ENCODE measurements at regions not wholly inside any gene's neighbourhood (a gene's known extent, or its start where the extent isn't known, plus 50 kb on each side); places are given as distances from the start of the nearest gene placed in this dataset.

DNA sequence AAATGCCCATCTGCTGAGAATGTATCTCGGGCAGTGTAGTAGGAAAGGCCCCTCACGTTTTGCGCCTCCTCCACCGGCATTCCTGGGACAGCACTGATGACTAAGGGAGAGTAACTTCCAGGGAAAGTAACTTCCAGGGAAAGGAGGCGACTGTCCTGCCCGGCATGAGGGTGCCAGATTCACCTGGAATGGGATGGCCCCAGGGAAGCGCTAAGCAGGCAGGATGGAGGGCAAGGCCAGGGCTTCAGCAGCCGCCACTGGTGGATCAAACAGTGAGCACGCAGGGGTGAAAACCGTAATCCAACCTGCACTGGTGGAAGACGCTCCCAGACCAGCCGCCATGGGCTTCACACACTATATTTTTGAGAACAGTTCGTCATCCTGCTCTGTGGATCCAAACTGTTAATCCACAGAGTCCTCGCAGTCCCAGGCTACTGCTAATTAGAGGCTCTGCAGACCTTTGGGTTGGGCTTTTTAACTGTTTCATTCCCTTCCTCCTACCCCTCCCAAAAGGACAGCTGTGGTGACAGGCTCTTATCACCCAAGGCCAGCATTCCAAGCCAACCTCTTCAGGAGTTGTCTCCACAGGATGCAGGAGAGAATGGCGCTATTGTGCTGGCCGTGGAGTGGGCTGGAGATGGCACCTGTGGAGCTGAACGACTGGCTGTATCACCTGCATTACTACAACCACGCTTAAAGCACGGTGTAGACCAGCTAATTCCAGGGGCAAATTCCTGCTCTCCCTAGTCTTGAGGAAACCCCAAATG lies 178.9 kb downstream of the DLL1 start:
- no peak for DNase-seq (ENCODE audit: low read depth)
- H3K4me3 ChIP-seq (ENCODE audit: control insufficient read depth, low read depth, low read length): no peak overlapping the region
- TF ChIP-seq, protein P1, sequence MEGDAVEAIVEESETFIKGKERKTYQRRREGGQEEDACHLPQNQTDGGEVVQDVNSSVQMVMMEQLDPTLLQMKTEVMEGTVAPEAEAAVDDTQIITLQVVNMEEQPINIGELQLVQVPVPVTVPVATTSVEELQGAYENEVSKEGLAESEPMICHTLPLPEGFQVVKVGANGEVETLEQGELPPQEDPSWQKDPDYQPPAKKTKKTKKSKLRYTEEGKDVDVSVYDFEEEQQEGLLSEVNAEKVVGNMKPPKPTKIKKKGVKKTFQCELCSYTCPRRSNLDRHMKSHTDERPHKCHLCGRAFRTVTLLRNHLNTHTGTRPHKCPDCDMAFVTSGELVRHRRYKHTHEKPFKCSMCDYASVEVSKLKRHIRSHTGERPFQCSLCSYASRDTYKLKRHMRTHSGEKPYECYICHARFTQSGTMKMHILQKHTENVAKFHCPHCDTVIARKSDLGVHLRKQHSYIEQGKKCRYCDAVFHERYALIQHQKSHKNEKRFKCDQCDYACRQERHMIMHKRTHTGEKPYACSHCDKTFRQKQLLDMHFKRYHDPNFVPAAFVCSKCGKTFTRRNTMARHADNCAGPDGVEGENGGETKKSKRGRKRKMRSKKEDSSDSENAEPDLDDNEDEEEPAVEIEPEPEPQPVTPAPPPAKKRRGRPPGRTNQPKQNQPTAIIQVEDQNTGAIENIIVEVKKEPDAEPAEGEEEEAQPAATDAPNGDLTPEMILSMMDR (IDR thresholded peaks at IDR 0.05; ENCODE audit: control insufficient read depth, insufficient read depth, low read depth, low read length, missing control alignments): no peak

DNA sequence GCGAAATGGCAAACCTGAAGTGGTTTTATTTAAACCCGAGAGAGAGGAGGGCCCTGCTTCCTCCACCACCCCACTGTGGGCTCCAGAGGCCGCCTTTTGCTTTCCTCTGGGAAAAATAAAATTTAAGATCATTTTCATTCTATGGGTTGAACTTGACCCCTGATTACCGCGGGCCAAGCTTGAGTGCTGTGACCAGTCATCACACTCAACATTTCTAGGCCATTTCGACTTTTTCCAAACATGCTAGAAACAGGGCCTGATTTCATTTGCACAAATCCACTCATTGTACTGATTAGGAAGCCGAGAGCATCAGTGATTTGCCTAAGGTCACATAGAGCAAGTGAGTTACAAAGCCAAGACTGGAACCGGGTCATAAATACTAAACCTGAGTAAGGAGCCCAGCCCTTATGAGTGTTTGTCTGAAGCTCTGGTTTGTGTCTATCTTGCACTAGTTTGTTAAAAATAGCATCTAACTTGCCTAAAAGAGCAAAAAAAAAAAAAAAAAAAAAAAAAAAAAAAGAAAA lies 179.7 kb downstream of the DLL1 start:
- no peak for DNase-seq (ENCODE audit: low read depth)
- TF ChIP-seq, protein P1 (IDR thresholded peaks at IDR 0.05; ENCODE audit: control insufficient read depth, insufficient read depth, low read depth, low read length, missing control alignments): no peak
- H3K4me3 ChIP-seq (ENCODE audit: control insufficient read depth, low read depth, low read length): no peak overlapping the region

DNA sequence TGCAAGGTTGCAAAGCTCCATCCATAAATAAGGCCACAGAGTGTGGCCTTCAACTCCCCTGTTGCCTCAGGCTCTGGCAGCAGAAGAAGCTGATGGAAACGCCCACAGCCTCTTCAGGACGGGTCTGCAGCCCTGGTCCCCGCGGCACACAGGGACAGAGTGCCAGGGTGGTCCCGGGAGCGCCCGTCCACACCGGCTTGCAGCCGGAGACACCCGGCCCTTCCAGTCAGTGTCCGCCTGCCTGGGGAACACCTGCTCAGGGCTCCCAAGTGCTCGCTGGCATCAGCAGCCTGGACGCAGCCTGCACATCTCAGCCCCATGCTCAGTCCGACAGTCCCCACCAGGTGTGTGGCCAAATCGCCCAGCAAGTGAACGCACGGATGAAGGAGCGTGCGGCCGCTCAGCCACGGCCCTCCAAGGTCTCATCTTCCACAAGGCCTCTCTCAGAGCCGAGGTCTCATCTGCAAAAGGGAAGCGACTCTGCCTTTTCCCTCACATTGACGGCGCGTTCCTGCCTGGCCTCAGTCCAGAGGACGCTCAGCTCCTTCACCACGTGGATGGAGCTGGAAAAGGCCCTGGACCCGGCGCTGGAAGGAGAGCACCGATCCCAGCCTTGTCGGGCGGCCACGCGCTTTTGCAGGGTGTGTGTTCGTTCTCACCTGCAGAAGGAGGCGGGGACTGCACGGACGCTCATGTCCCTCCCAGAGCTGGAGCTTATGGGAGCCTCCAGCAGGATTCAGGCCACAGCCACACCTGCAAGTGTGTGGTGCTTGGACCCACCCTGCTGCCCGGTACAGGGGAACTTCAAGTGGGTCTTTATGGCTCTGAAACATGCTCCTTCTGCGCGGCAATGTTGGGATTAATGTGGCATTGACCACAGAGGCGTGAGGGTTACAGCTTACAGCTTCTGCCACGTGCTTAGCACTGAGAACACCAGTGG lies 180.4 kb downstream of the DLL1 start:
- H3K4me3 ChIP-seq (ENCODE audit: control insufficient read depth, low read depth, low read length): no peak overlapping the region
- DNase-seq (ENCODE audit: low read depth): no peak
- TF ChIP-seq, protein P1 (IDR thresholded peaks at IDR 0.05; ENCODE audit: control insufficient read depth, insufficient read depth, low read depth, low read length, missing control alignments): no peak

DNA sequence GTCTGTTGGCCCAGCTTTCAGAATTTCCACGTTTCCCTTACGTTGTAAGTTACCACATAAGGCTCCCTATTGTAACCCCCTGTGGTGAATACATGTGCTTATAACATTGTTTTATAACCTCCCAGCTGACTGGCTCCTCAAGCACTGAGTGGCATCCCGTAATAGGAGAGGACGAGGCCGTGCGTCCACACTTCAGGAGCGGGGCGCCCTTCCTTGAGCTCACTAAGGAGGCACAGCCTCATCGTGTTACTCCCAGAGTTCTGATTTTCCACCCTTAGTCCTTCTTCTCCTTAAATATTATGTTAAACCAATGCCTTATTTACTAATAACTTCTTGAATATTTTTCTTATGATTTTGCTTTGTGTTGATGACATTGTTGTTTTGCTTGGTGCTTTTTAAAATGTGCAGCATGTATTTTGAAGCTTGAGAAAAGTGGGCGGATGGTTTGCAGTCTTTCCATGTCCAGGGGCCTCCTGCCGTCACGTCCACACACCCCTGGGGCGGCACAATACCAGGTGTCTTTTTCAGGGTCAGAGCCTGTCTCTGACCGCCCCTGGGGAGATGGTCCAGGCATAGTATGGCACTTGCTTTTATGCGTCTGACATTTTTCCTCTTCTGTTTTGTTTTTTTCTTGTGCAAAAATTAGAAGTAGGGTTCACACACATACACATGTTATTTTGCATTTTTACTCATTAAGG lies 181.8 kb downstream of the DLL1 start:
- TF ChIP-seq, protein P1 (IDR thresholded peaks at IDR 0.05; ENCODE audit: control insufficient read depth, insufficient read depth, low read depth, low read length, missing control alignments): no peak
- no peak for DNase-seq (ENCODE audit: low read depth)
- H3K4me3 ChIP-seq (ENCODE audit: control insufficient read depth, low read depth, low read length): no peak overlapping the region

DNA sequence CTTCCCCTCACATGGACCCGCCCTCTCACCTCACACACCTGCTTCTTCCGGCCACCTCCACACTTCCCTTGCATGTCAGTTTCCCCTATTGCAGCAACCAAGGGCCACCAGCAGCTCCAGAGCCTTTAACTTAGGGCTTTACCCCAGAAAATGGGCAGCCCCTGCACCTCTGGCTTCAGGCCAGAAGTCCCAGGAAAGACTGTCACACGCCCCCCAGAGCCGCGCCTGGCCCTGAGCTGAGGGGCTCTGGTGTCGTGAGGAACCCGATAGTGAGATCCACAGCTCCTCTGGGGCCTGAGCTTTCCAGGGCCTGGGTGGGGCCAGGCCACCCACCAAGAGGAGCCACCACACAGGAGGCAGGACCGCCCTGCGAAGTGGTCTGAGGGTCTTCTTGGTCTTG lies 182.4 kb downstream of the DLL1 start:
- TF ChIP-seq, protein P1 (IDR thresholded peaks at IDR 0.05; ENCODE audit: control insufficient read depth, insufficient read depth, low read depth, low read length, missing control alignments): no peak
- H3K4me3 ChIP-seq (ENCODE audit: control insufficient read depth, low read depth, low read length): no peak overlapping the region
- no peak for DNase-seq (ENCODE audit: low read depth)

DNA sequence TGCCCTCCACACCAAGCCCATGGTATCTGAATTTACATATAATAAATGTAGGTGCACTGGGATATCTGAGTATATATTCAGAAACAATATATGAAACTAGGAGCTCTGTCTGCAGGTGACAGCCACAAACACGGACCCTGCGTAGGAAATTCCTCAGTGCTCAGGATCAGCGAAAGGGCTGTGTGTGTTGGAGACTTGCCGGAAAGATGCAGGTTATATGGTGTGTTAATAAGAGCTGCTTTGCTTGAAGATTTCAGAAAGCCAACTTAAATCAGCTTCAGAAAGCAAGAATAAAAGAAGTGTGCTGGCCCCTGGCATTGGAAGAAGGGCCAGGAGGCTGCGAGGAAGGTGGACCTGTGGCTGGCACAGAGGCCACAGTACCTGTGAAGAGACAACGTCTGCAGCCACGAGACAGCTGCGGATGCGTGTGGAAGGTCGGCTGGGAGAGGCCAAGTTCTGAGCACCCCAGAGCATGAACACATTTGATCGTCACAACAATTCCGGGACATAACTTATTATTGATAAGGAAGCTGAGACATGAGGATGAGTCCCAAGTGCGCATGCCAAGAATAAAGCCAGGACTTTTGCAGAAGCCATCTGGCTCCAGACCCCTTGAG lies 183.2 kb downstream of the DLL1 start:
- H3K4me3 ChIP-seq (ENCODE audit: control insufficient read depth, low read depth, low read length): no peak overlapping the region
- no peak for DNase-seq (ENCODE audit: low read depth)
- TF ChIP-seq, protein P1 (IDR thresholded peaks at IDR 0.05; ENCODE audit: control insufficient read depth, insufficient read depth, low read depth, low read length, missing control alignments): no peak
